Caco-2 (cell line): ENCODE measurements at regions not wholly inside any gene's neighbourhood (a gene's known extent, or its start where the extent isn't known, plus 50 kb on each side); places are given as distances from the start of the nearest gene placed in this dataset.

Experiments used
- BruUV-seq: library from RNA; stranded (reverse); fragments of 400-500 nt; replicated peaks from 2 replicates; lab custom pipeline; 2021; lab: Mats Ljungman, UMichigan
- CTCF ChIA-PET: fragments of 300-600 bp; sonication (Branson Sonifier 250); formaldehyde crosslinking; loops from one replicate; lab custom pipeline; 2022; ENCODE audit warnings: antibody characterized with exemption; lab: Charles Lee
- POLR2A ChIA-PET: fragments of 300-600 bp; sonication (Branson Sonifier 250); formaldehyde crosslinking; loops from one replicate; lab custom pipeline; 2022; ENCODE audit warnings: antibody characterized with exemption; lab: Charles Lee
- DNase-seq, 2 experiments: peaks; one replicate each; pipeline versions ENCODE4 v3.0.0 to v3.0.0-alpha.2; 2020 to 2022
- H3K27me3 ChIP-seq: replicated peaks from 2 replicates; pipeline ENCODE4 v1.6.0; 2011; ENCODE audit warnings: low read length; ENCODE audit not compliant: control insufficient read depth, insufficient read depth
- H3K36me3 ChIP-seq: 2 replicates; pipeline ENCODE4 v1.5.1; 2011; ENCODE audit warnings: low read length; ENCODE audit not compliant: control insufficient read depth, insufficient read depth
- H3K4me1 ChIP-seq: fragments of 250-450 bp; sonication (Bioruptor Pico); 2 replicates; pipeline ENCODE4 v1.5.1; 2020; ENCODE audit warnings: mild to moderate bottlenecking
- H3K4me3 ChIP-seq: 2 replicates; pipeline ENCODE4 v1.5.1; 2011; ENCODE audit warnings: low read depth, mild to moderate bottlenecking, control low read depth, low read length
- H3K9me3 ChIP-seq: fragments of 250-450 bp; sonication (Bioruptor Pico); 2 replicates; pipeline ENCODE4 v1.5.1; 2020; ENCODE audit warnings: mild to moderate bottlenecking, moderate library complexity
- H3K27ac Mint-ChIP-seq: one replicate; pipeline ENCODE4 v1.8.0; 2022; ENCODE audit warnings: mixed read lengths; ENCODE audit not compliant: unreplicated experiment
- H3K27me3 Mint-ChIP-seq: one replicate; pipeline ENCODE4 v1.8.0; 2022; ENCODE audit warnings: mixed read lengths; ENCODE audit not compliant: insufficient read depth, unreplicated experiment
- H3K36me3 Mint-ChIP-seq: one replicate; pipeline ENCODE4 v1.8.0; 2022; ENCODE audit warnings: mild to moderate bottlenecking, mixed read lengths; ENCODE audit not compliant: insufficient read depth, unreplicated experiment
- H3K4me1 Mint-ChIP-seq: one replicate; pipeline ENCODE4 v1.8.0; 2022; ENCODE audit warnings: low read depth, mixed read lengths; ENCODE audit not compliant: unreplicated experiment
- H3K4me3 Mint-ChIP-seq: one replicate; pipeline ENCODE4 v1.8.0; 2022; ENCODE audit warnings: mild to moderate bottlenecking, moderate library complexity, mixed read lengths; ENCODE audit not compliant: unreplicated experiment
- H3K9me3 Mint-ChIP-seq: one replicate; pipeline ENCODE4 v1.8.0; 2022; ENCODE audit warnings: mixed read lengths; ENCODE audit not compliant: unreplicated experiment
- intact Hi-C: fragments of 100-400 bp; cut with micrococcal nuclease; formaldehyde crosslinking; loops from one replicate; pipeline ENCODE4 v1.10.0; 2022; ENCODE audit not compliant: unreplicated experiment
- TF ChIP-seq, protein P1 (sequence below), 2 experiments: fragments of 200-600 bp in 1 of 2; IDR thresholded peaks; 1 replicate in 1 of 2; 2 replicates in 1 of 2; pipeline versions ENCODE4 v1.5.1 to v1.8.0; 2011 to 2022; ENCODE audit warnings: antibody characterized with exemption in 1 of 2, control low read depth in 1 of 2, inconsistent platforms in 1 of 2, low read depth in 1 of 2, low read length in 1 of 2, mild to moderate bottlenecking in 1 of 2, moderate library complexity in 1 of 2; ENCODE audit not compliant: insufficient read depth in 1 of 2, severe bottlenecking in 1 of 2, unreplicated experiment in 1 of 2

- Mint-ChIP-seq H3K9me3 (peaks cover 19% of the 10 kb centered on the region), H3K4me1 (no peaks in the 10 kb centered on the region), H3K27ac (no peak overlapping the region), H3K4me3 (no peak overlapping the region), H3K36me3 (no peaks in the 10 kb centered on the region), H3K27me3 (no peaks in the 10 kb centered on the region)
- peaks cover 8% of the 10 kb centered on the region for H3K9me3 ChIP-seq
- TF ChIP-seq, protein P1, sequence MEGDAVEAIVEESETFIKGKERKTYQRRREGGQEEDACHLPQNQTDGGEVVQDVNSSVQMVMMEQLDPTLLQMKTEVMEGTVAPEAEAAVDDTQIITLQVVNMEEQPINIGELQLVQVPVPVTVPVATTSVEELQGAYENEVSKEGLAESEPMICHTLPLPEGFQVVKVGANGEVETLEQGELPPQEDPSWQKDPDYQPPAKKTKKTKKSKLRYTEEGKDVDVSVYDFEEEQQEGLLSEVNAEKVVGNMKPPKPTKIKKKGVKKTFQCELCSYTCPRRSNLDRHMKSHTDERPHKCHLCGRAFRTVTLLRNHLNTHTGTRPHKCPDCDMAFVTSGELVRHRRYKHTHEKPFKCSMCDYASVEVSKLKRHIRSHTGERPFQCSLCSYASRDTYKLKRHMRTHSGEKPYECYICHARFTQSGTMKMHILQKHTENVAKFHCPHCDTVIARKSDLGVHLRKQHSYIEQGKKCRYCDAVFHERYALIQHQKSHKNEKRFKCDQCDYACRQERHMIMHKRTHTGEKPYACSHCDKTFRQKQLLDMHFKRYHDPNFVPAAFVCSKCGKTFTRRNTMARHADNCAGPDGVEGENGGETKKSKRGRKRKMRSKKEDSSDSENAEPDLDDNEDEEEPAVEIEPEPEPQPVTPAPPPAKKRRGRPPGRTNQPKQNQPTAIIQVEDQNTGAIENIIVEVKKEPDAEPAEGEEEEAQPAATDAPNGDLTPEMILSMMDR (IDR thresholded peaks at IDR 0.05; ENCODE audit: insufficient read depth in 1 of 2, low read depth in 1 of 2, low read length in 1 of 2, severe bottlenecking in 1 of 2, unreplicated experiment in 1 of 2), result no peak
- BruUV-seq, result no TSS peak
- no peaks in the 10 kb centered on the region for H3K27me3 ChIP-seq
- H3K36me3 ChIP-seq, result no peaks in the 10 kb centered on the region
- H3K4me1 ChIP-seq, result 0 out of 2 replicates have a peak, but pooled peaks cover 3% of the 10 kb centered on the region
- ChIA-PET CTCF (no interaction called here), POLR2A (no interaction called here)
- intact Hi-C loops, result no loop called here
- no peak overlapping the region for H3K4me3 ChIP-seq
- no peak for DNase-seq
Observed at GRCh38 chr6:2549834-2550233, 200.9 kb downstream of the MYLK4 start.

DNA sequence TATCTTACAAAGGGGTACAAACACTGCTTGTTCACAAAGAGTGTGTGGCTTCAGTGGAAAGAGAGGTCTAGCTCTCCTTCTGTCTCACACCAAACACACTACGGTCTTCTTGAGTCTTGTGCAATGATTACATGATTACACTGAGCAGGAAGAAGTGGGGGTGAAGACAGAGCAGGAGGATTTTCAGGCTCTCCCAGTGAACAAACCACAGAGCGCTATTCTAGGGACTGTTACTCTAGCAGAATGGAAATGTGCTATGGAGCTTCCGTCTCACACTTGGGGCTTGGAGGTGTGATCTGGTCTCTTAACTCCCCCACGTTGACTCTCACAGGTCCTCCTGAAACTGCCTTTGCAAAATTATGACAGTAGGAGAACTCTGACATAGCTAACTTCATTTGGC, 203.4 kb downstream of the MYLK4 start:
- intact Hi-C loops, result no loop called here
- Mint-ChIP-seq H3K4me1 (peaks cover 13% of the 10 kb centered on the region), H3K27ac (no peak overlapping the region), H3K36me3 (peaks cover 5% of the 10 kb centered on the region), H3K9me3 (peaks cover 19% of the 10 kb centered on the region), H3K27me3 (no peaks in the 10 kb centered on the region), H3K4me3 (no peak overlapping the region)
- BruUV-seq, result no TSS peak
- no peaks in the 10 kb centered on the region for H3K27me3 ChIP-seq
- H3K4me1 ChIP-seq, result peaks cover 15% of the 10 kb centered on the region
- H3K9me3 ChIP-seq, result peaks cover 10% of the 10 kb centered on the region
- ChIA-PET CTCF (no interaction called here), POLR2A (interaction anchor here (0.6 to 0.7 kb wide), 2 partner anchors 23 to 681 kb away, joined by 3 read pairs; no protein-coding TSS in a partner anchor)
- TF ChIP-seq, protein P1 (IDR thresholded peaks at IDR 0.05; ENCODE audit: insufficient read depth in 1 of 2, low read depth in 1 of 2, low read length in 1 of 2, severe bottlenecking in 1 of 2, unreplicated experiment in 1 of 2), result no peak
- H3K36me3 ChIP-seq, result no peaks in the 10 kb centered on the region
- no peak for DNase-seq
- no peak overlapping the region for H3K4me3 ChIP-seq

DNA sequence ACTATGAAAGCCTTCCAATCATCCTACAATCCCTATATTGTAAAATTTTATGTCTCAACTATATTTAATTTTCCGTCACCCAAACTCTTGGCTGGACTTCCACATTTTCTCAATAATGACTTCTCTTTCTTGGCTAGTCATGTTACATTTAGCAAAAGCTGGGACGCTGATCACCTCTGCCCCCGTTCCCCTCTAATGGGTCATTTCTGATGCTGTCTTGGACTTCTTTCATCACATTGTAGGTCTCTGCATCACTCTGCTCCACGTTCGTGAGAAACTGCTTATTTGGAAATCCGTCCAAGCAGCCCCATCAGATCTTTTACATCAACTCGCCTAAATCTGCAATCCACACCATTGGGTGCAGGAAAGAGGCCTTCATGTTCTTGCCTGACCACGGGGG, 203.8 kb downstream of the MYLK4 start:
- H3K4me3 Mint-ChIP-seq, result no peak overlapping the region
- POLR2A ChIA-PET, result interaction anchor here (0.6 kb wide), 1 partner anchor 681 kb away, joined by 3 read pairs; no protein-coding TSS in a partner anchor
- TF ChIP-seq, protein P1 (IDR thresholded peaks at IDR 0.05; ENCODE audit: insufficient read depth in 1 of 2, low read depth in 1 of 2, low read length in 1 of 2, severe bottlenecking in 1 of 2, unreplicated experiment in 1 of 2), result no peak
- H3K9me3 Mint-ChIP-seq, result peaks cover 19% of the 10 kb centered on the region
- H3K27ac Mint-ChIP-seq, result no peak overlapping the region
- H3K27me3 ChIP-seq, result no peaks in the 10 kb centered on the region
- CTCF ChIA-PET, result no interaction called here
- H3K9me3 ChIP-seq, result peaks cover 11% of the 10 kb centered on the region
- intact Hi-C loops, result no loop called here
- peaks cover 5% of the 10 kb centered on the region for H3K36me3 Mint-ChIP-seq
- H3K27me3 Mint-ChIP-seq, result no peaks in the 10 kb centered on the region
- peaks cover 13% of the 10 kb centered on the region for H3K4me1 Mint-ChIP-seq
- no peak overlapping the region for H3K4me3 ChIP-seq
- H3K4me1 ChIP-seq, result peaks cover 19% of the 10 kb centered on the region
- DNase-seq, result no peak
- BruUV-seq, result no TSS peak
- no peaks in the 10 kb centered on the region for H3K36me3 ChIP-seq
